NCI-H1092 treated with DMSO at 0.1 percent for 48 hours (cell line): ENCODE measurements at regions not wholly inside any gene's neighbourhood (a gene's known extent, or its start where the extent isn't known, plus 50 kb on each side); places are given as distances from the start of the nearest gene placed in this dataset.
"Not testable (repeated sequence)": the region's sequence is repeated elsewhere in the genome, so short reads cannot be mapped to it uniquely, and the experiment has no call there.

Experiments used
- DNase-seq: peaks from one replicate; lab custom pipeline; 2025; lab: John Stamatoyannopoulos, UW

- DNase-seq: no peak
Observed at GRCh38 chr4:178173771-178174170, 731.5 kb upstream of the AGA start.

- no peak for DNase-seq
Observed at GRCh38 chr4:178174756-178175155, 732.5 kb upstream of the AGA start.

GRCh38 chr4:178185517-178185916, 743.3 kb upstream of the AGA start:
- no peak for DNase-seq

- DNase-seq: no peak
Observed at GRCh38 chr4:178192611-178193010, 750.4 kb upstream of the AGA start.

GRCh38 chr4:178196751-178197374, 754.6 kb upstream of the AGA start:
- no peak for DNase-seq

- no peak for DNase-seq
Observed at GRCh38 chr4:178198691-178199090, 756.5 kb upstream of the AGA start.

- DNase-seq: no peak
Observed at GRCh38 chr4:178202422-178202821, 760.2 kb upstream of the AGA start.

GRCh38 chr4:178205826-178206225, 763.6 kb upstream of the AGA start:
- no peak for DNase-seq

GRCh38 chr4:178215309-178215708, 773.1 kb upstream of the AGA start:
- no peak for DNase-seq

GRCh38 chr4:178215763-178216162, 773.5 kb upstream of the AGA start:
- DNase-seq: no peak

- not testable (repeated sequence) for DNase-seq
Observed at GRCh38 chr4:178226421-178226820, 784.2 kb upstream of the AGA start.

GRCh38 chr4:178233906-178234305, 791.7 kb upstream of the AGA start:
- no peak for DNase-seq

GRCh38 chr4:178240891-178241290, 798.7 kb upstream of the AGA start:
- DNase-seq: no peak

- DNase-seq: no peak
Observed at GRCh38 chr4:178241601-178242118, 799.4 kb upstream of the AGA start.

- no peak for DNase-seq
Observed at GRCh38 chr4:178242655-178243054, 800.4 kb upstream of the AGA start.

- no peak for DNase-seq
Observed at GRCh38 chr4:178244785-178245184, 802.5 kb upstream of the AGA start.

- DNase-seq: no peak
Observed at GRCh38 chr4:178255172-178255571, 812.9 kb upstream of the AGA start.

GRCh38 chr4:178258603-178259002, 816.4 kb upstream of the AGA start:
- DNase-seq: no peak

GRCh38 chr4:178259566-178259965, 817.3 kb upstream of the AGA start:
- no peak for DNase-seq

GRCh38 chr4:178264001-178264400, 821.8 kb upstream of the AGA start:
- DNase-seq: no peak

GRCh38 chr4:178271386-178271785, 829.1 kb upstream of the AGA start:
- no peak for DNase-seq

GRCh38 chr4:178273168-178273567, 830.9 kb upstream of the AGA start:
- DNase-seq: no peak

GRCh38 chr4:178275671-178276360, 833.6 kb upstream of the AGA start:
- DNase-seq: no peak

GRCh38 chr4:178280362-178280761, 838.1 kb upstream of the AGA start:
- DNase-seq: no peak
